Renal cortex interstitium (tissue), 11 donors: ENCODE measurements at regions not wholly inside any gene's neighbourhood (a gene's known extent, or its start where the extent isn't known, plus 50 kb on each side); places are given as distances from the start of the nearest gene placed in this dataset.

Experiments used
- DNase-seq, 11 donors: peaks; one replicate each; pipeline ENCODE4 v3.0.0-alpha.2; 2013; ENCODE audit warnings: low read depth in 9 of 11, low spot score in 4 of 11; ENCODE audit errors: extremely low read depth in 1 of 11

DNA sequence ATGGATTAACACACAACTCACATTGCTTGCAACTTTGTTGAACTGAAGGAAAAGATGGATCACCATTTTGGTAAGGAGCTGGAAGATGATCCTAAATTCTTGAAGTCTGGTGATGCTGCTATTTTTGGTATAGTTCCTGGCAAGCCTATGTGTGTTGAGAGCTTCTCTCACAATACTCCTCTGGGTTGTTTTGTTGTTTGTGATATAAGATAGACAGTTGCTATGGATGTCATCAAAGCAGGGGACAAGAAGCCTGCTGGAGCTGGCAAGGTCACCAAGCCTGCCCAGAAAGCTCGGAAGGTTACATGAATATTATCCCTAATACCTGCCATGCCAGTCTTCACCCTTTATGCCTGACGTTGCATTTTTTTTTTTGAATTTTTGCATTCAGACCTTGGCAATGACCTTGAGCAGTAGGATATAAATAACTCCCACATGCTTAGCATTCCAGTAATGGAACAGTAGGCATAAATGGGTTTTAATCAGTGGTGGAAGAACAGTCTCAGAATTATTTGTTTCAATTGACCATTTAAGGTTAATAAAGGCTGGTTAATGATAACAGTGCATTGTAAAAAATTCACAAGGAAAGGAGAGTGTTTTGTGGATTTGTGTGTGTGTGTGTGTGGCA lies 129.0 kb upstream of the SEL1L start:
- DNase-seq: no peak

DNA sequence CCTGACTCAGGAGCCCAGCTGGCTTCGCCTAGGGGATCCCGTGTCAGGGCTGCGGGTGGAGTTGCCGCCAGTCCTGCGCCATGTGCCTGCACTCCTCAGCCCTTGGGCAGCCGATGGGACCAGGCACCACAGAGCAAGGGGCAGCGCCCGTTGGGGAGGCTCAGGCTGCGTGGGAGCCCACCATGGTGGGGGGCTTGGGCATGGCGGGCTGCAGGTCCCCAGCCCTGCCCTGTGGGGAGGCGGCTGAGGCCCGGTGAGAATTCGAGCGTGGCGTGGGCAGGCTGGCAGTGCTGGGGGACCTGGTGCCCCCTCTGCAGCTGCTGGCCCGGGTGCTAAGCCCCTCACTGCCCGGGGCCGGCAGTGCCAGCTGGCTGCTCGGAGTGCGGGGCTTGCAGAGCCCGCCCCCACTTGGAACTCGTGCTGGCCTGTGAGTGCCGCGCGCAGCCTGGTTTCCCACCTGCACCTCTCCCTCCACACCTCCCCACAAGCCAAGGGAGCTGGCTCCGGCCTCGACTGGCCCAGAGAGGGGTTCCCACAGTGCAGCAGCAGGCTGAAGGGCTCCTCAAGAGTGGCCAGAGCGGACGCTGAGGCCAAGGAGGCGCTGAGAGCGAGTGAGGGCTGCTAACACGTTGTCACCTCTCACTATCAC lies 135.1 kb upstream of the SEL1L start:
- DNase-seq: no peak

GRCh38 chr14:81669308-81669707 lies 135.7 kb upstream of the SEL1L start:
- DNase-seq: no peak

GRCh38 chr14:81673930-81674329 lies 140.3 kb upstream of the SEL1L start:
- peak in 1 of 11 donors; percentile 21 for DNase-seq

- DNase-seq: no peak
These were observed 142.7 kb upstream of the SEL1L start for GRCh38 chr14:81676395-81676794.

- no peak for DNase-seq
These were observed 143.2 kb upstream of the SEL1L start for GRCh38 chr14:81676879-81677278.

DNA sequence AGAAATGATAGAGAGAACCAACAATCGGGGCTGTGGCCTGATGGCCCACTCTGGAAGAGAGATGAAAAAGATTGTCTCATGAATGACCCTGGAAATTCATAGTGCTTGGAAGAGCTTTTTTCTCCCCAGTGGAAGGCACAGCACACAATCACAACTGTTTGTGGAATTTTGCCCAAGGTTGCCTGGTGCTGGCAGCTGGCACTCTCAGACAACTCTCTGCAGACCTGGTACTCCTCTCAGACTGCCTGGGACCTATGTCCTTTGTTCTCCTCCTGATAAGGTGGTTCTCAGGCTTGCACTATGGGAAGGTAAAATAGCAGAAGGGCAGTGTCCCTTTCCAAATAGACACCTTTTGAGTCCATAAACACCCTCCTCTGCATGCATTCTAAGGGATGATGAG lies 144.1 kb upstream of the SEL1L start:
- DNase-seq: no peak

- no peak for DNase-seq
These were observed 145.6 kb upstream of the SEL1L start for GRCh38 chr14:81679226-81679625.

DNA sequence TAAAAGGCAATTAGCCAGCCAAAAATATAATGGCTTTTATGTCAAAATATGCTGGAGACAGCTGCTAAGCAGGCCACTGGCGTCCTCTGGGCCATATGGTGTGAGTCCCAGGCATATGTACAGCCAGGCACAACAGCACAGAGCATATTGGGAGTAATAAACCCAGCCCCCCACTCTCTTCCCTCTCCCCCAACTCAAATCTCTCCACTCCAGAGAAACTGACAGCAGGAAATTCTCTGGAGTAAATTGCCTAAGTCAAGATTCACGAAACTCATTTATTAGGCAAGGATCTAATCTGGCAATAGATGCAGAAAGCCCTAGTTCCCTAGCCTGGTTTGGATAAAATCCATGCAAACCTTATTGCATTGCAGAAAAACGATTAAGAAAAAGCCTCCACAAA lies 147.9 kb upstream of the SEL1L start:
- no peak for DNase-seq

- DNase-seq: no peak
These were observed 148.5 kb upstream of the SEL1L start for GRCh38 chr14:81682134-81682533.

GRCh38 chr14:81682701-81683100 lies 149.0 kb upstream of the SEL1L start:
- no peak for DNase-seq

DNA sequence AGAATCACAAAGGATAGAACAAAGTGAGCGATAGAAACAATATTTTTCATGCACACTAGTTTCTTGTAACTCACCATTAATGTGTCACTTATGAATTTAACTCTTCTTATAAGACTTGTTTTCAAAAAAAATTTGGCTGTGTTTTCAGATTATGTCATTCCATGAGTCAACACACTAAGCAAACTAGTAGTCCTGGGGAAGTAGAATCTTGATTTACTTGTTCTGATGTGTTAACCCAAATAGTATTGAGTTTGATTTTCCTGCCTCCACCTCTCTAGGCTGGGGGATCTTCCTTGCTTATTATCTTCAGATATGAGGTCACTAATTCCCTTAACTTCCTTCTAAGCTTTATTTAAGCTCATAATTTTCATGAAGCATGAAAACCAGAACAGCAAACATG lies 151.0 kb upstream of the SEL1L start:
- no peak for DNase-seq

DNA sequence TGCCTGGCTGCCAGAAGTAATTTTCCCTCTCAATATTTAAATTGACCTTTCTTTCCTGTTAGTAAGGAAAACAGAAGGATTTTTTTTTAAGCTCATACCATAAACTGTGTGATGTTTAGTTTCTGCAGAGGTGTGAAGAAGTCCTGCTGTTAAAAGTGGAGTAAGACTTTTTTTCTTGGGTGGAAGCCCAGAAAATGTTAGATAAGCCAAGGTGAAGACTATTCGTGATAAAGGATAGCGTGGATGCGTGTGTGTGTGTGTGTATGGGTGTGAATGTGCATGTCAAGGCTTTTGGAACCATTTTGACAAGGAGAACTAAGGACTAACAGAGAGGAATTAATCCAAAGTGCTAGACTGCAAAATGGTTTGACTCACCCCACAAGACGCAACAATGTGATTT lies 152.9 kb upstream of the SEL1L start:
- no peak for DNase-seq

DNA sequence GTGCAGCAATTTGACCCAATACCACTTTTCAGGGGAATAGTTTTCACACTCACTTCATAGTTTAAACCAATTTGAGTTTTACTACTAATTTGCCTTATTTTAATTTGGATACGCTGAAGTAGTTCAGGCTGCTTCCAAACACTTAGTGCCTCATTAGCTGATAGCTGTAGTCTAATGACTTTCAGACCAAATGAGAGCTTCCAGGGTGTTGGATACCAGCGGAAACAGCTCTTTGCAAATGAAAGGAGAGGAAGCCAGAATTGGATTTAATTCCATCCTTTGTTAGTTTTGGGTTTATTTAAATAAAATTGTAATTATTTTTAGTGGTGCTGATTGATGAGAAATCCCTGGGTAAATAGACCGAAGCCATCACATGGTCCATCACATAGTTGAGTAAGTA lies 158.3 kb upstream of the SEL1L start:
- no peak for DNase-seq

DNA sequence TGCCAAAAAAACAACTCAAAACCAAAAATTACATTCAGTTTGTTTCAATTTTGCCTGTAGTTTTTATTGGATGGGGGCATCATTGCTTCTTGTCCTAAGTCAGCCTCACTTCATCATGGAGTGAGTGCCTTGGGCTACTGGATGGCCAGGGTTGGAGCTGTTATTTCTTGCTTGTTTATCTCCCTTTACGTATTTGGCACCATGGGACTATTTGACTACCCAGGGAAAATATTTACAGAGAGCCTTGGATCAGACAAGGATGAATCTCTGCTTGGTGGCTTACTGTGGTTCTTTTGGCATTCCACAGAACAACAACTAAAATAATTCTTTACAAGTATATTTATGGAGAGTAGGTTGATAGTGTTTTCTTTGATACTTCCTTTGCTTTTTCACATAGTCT lies 160.8 kb upstream of the SEL1L start:
- DNase-seq: no peak

- DNase-seq: peak in 1 of 11 donors; percentile 17
These were observed 176.0 kb upstream of the SEL1L start for GRCh38 chr14:81709681-81710080.

DNA sequence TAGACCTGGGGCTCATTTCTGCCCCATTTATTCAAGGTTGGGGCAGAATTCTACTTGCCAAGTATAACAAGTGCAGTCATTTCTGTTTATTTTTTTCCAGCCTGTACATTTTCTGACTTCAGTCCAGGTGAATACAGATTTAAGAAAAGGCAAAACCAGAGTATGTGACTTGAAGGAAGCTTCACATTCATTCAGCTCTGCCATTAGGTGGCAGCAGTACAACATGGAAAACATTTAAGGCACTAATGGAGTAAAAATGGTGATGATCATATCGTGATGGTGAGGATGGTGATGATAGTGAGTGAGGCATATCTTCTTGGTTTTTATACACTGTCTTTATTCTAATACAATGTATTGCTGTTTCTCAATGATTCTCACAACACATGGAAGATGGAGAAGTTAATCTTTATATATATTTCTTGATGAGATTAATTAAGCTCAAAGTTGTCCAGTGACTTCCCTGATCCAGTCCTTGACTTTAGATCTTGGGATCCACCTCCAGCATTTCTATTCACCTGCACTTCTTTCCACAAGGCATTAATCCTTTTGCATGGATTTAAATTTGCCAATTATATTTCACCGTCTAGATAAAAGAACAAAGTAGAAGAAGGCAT lies 176.7 kb upstream of the SEL1L start:
- DNase-seq: peak in 10 of 11 donors; percentile 23 to 50 (median 35)

DNA sequence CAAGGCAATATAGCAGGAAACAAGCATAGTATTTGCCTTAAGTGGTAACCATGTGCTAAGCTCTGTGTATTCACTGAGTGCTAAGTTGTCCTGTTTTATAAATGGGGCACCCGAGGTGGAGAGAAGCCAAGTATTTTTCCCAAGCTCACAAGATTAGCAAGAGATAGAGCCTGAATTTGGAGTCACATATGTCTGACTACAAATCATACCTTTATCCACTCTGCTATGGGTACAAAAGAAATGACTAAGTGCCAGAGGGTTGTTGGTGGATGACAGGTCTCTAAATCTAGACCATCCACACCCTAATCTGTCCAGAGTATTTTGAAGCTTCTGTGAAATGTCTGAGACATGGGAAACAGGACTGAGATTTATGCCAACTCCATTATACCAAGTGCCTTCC lies 182.1 kb upstream of the SEL1L start:
- no peak for DNase-seq

- DNase-seq: no peak
These were observed 183.3 kb upstream of the SEL1L start for GRCh38 chr14:81716953-81717352.

- no peak for DNase-seq
These were observed 190.3 kb upstream of the SEL1L start for GRCh38 chr14:81723956-81724355.

- DNase-seq: peak; percentile 31 to 74 (median 55)
These were observed 193.6 kb upstream of the SEL1L start for GRCh38 chr14:81727218-81727617.
